ENCODE measurements at regions not wholly inside any gene's neighbourhood (a gene's known extent, or its start where the extent isn't known, plus 50 kb on each side); places are given as distances from the start of the nearest gene placed in this dataset.
"Not testable (repeated sequence)": the region's sequence is repeated elsewhere in the genome, so short reads cannot be mapped to it uniquely, and the experiment has no call there.

DNA sequence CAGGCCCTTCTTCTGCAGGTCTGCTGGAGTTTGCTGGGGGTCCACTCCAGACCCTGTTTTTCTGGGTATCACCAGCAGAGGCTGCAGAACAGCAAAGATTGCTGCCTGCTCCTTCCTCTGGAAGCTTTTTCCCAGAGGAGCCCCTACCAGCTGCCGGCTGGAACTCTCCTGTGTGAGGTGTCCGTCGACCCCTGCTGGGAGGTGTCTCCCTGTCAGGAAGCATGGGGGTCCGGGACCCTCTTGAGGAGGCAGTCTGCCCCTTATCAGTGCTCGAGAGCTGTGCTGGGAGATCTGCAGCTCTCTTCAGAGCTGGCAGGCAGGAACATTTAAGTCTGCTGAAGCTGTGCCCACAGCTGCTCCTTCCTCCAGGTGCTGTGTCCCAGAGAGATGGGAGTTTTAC is 1622.8 kb downstream of the KHDRBS2 start:
- not testable (repeated sequence) for DNase-seq

DNA sequence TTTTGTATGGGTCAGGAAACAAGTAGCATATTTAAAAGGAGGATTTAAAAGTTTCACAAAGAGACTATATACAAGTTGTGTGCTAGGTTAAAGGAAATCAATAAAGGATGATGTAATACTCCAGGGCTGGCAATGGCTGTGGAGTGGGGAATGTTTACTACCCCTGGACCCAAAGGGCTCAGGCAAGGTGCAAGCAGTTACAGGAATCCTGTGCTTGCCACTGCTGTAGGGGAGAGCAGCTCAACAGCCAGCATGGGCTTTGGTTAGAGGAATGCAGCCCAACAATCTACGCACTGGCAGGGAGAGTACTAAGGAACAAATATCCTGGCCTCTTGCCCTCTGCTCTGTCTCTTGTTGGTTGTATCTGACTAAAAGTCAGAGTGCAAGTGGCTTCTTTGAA is 1642.2 kb downstream of the KHDRBS2 start:
- no peak for DNase-seq

DNA sequence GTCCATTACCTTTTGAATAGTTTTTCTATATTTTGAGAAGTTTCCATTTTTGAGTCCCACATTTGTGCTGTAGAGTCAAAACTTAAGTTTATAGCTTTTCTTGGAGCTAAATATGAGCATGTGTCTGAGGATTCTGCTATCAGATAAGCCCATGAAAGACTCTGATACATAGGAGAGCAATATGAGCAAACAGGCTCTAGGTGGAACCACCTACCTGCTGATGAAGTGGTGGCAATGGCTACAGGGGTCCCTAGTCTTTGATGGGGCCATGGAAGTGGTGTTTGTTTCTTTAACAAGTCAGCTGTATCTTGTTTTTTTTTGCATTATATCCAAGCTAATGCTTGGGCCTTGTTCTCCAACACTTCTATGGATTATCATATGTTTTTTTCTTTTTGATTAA is 1646.8 kb downstream of the KHDRBS2 start:
- not testable (repeated sequence) for DNase-seq

All from midbrain (tissue), 1 donor.